Hepatic stellate cell (primary cell): ENCODE measurements at regions not wholly inside any gene's neighbourhood (a gene's known extent, or its start where the extent isn't known, plus 50 kb on each side); places are given as distances from the start of the nearest gene placed in this dataset.
A peak's percentile ranks its signal among the peaks of the same experiment; 100 is the strongest.

Experiments
- DNase-seq: peaks from one replicate; pipeline ENCODE4 v3.0.0; 2011; ENCODE audit warnings: low spot score

DNA sequence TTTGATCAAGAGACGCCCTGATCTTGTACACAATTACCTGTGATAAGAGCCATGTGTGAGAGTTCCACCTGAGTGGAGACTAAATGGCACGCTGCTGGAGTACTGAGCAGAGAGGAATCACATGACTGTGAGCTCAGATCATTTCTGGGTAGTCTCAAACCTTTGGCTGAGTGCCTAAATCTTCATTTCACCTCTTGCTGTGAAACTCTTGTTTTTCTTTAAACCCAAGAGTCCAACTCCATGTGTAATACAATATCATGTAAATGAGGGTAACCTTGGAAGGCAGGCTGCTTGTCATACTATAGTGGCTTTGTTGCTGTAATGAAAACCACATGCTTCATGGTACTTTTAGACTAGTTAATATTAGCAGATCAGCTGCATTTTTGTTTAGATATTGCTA, 156.9 kb downstream of the CAND1 start:
- no peak for DNase-seq

DNA sequence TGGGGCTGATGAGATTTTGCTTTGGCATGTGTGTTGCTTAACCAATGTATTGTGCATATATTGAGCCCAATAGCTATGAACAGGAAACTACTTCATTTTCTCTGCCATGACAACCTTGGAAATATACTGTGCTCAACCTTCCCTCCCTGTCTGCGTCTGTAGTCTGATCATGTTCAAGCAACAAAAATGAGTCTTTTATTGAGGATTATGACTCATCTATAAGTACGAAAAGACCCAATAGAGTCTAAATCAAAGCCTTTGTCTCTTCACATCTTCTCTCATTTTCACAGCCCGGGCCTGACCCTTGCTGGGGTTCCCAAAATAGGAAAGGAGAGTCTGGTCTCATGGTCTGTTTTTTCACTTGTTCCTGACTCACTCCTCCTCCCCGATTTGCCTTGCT, 158.2 kb downstream of the CAND1 start:
- no peak for DNase-seq

- DNase-seq: no peak
Observed at GRCh38 chr12:67428431-67428830, 159.3 kb downstream of the CAND1 start.

DNA sequence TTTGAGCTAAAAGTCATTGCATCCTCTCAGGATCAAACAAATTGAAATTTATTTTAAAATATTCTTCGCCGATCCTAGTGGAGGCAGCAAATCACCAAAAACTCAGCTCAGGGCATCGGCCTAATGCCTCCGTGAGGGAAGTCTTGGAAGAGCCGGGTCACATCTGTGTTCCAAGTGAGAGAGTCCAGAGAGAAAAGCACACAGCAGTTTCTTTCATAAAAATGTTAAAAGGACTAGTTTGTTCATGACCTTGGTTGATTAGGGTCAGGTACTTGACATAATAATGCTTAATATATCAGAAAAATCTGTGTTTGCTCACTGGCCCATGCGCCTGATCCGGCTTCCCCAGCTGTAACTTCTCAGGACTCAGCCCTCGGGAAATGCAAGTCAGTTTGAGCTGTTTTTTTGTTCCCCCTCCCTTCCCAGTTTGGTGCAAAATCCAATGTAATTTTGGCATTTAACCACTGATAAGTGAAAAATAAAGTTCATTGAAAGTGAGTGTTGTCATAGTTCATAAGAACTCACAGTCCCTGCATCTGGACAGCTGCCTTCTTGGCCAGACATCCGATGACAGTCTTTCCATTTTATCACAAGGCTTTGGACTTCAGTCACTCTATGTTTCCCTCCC, 161.7 kb downstream of the CAND1 start:
- no peak for DNase-seq

DNA sequence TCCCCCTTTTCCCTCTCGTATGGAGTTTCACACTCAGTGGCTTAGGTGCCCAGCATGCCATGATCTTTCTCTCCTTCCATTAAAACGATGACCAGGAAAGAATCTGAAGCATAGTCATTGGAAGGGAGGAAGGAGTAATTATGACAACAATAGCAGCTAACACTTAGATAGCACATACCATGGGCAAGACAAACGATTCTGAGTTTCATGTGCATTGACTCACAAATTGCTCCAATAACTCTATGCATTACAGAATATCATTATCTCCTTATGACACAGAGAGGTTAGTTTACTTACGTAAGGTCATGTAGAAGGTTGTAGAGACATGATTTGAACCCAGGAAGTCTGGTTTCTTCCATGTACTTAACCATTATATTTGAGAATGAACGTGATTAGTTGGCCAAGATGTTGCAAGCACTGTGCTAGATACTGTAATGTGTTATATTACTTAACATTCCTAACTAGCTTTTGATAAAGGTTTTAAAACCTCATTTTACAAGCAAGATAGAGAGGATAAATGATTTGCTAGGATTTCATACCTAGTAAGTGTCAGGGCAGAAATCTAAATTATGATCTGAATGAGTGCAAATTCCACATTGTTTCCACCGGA, 162.4 kb downstream of the CAND1 start:
- DNase-seq: no peak

- peak; percentile 21 for DNase-seq
Observed at GRCh38 chr12:67433385-67434175, 164.4 kb downstream of the CAND1 start.

DNA sequence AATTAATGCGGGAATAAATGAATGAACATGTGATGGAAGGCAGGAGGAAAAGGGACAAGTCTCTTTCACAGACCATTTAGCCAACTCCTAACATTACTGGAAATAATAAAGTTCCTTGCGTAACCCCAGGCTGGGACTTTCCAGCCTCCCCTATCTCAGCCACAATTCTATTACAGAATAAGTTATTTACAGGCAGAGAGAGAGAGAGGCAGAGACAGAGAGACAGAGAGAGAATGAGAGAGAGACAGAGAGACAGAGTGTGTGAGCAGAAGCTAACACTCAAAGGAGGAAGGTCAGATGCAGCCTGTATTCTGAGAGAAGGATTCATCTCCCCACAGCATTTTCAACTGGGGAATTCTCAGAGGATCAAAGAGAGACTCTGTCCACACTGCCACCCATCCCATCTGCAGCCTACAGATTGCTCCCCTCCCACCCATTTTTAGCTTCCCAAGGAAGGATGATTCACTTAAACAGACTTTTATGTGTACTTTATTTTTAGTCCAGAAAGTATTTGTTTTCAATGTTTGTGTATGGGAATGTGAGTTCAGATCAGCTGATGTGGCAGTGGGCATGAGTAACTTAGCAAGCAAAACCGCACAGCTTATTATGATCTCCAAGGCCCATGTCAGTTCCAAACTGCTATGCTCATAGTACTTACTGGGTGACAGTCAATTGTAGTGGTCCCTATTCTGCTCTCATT, 165.7 kb downstream of the CAND1 start:
- DNase-seq: peak; percentile 70

DNA sequence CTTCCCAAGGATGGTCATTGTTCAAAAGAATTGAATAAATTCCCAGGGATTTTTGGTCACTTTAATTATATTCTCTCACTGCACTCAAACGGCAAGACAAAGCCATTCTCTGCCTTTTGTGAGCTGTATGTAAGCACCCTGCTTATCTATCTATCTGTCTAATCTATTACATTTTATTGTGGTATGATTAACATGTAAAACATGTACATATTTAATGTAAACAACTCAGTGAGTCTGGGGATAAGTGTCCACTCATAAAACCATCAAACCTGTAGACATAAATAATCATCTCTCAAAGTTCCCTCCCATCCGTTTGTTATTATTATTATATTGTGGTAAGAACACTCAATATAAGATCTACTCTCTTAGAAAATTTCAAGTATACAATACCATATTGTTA, 167.1 kb downstream of the CAND1 start:
- no peak for DNase-seq

GRCh38 chr12:67437011-67437410, 167.9 kb downstream of the CAND1 start:
- DNase-seq: no peak

GRCh38 chr12:67439611-67440010, 170.5 kb downstream of the CAND1 start:
- DNase-seq: no peak

DNA sequence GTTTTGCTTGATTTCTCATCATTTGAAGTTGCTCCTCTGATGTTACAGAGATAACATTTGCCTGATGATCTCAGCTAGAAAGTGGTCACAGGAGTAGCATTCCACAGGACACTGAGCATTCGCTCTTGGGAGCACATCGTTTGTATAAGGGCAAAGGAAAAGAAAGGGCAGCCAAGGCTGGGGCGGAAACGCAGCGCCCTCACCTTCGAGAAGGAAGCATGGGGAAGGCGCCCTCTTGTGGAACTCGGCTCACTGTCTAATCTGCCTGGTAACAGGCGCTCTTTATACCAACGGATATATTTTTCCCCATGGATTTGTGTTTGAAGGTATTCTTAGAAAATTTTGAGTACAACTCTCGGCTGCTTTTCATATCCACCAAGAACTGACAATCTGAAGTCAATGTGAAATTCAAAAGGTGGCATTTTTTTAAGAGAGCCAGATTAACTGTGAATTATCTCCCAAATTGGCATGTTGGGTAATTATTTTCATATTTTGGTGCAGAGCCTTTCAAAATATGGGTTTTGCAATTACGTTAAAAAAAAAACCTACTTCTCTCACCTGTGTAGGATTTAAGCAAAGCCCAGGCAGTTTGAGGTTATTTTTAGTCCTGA, 172.7 kb downstream of the CAND1 start:
- DNase-seq: peak; percentile 66

DNA sequence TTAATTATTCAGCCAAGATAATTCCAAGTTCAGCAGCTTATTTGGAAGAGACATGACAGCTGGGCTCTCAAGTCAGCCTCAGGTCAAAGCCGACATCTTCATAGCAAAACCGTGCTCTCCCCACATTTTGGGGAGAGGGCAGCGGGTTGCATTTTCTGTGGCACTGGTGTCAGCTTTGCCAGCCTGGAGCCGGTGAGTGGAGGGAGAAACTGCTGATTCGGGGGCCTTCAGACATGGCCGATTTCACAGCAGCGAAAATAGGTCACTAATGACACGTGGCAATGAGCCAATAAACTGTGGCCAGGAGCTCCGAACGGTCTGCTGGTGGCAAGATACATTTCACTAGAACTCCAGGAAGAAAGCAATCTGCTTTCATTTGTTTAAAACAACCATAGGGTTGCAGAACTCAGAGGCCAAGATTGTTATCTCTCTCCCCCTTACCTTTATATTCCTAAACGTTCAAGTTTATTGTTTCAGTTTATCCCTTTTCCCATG, 173.2 kb downstream of the CAND1 start:
- no peak for DNase-seq

GRCh38 chr12:67442896-67443295, 173.7 kb downstream of the CAND1 start:
- no peak for DNase-seq

- no peak for DNase-seq
Observed at GRCh38 chr12:67444542-67444941, 175.4 kb downstream of the CAND1 start.

GRCh38 chr12:67446716-67447115, 177.6 kb downstream of the CAND1 start:
- DNase-seq: no peak

DNA sequence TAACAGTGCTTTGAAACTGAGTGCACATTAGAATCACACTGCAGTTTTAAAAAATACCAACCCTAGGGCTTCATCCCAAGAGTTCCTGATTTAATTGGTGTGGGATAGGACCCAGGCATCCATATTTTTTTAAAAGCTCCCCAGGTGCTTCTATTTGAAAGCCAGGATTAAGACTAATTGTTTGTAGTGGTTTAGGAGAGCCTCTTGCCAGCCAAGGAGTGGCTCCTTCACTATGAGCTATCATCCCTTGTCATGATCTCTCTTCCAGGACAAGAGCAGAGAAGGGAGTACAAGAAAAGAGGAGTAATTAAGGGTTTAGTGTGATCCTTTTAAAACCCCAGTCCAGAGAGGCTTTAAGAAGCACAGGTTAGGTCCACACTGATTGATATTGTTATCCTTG, 178.0 kb downstream of the CAND1 start:
- no peak for DNase-seq

- DNase-seq: no peak
Observed at GRCh38 chr12:67449591-67450052, 180.5 kb downstream of the CAND1 start.

GRCh38 chr12:67450441-67450840, 181.3 kb downstream of the CAND1 start:
- no peak for DNase-seq

DNA sequence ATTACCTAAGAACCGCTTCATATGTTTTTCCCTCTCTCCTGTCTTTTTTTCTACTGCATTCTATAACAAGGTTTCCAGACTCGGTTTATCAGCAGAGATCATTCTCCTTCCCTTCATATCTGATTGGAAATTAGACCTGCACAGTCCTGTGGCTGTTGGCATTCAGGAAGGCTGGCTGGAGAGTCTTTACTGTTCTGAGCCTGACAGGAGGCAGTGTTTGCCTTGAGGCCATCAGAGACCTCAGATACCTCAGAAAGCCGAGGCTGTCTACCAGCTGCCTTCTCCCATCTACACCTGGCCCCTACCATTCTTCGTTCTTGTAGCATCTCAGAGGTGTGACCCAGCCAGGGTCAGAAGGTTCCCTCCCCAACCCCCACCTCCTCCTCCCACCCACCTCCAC, 182.0 kb downstream of the CAND1 start:
- DNase-seq: no peak

GRCh38 chr12:67452119-67452805, 183.1 kb downstream of the CAND1 start:
- no peak for DNase-seq

DNA sequence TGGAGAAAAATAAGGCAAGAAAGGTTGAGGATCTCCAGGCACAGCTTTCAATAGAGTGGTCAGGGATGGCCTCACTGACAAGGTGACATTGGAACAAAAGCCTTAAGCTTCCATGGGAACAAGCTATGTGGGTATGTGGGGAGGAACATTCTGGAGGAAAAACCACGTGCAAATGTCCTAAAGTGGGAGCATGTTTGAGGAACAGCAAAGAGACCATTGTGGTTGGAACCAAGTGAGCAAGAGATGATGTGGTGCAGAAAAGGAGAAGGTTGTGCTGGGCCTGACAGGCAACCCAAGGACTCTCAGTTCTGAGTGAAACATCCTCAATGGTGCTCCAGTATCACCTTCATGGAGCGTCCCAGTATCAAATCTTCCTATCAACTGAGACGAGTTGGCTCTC, 184.0 kb downstream of the CAND1 start:
- DNase-seq: no peak
